OCI-LY1 (cell line): ENCODE measurements at regions not wholly inside any gene's neighbourhood (a gene's known extent, or its start where the extent isn't known, plus 50 kb on each side); places are given as distances from the start of the nearest gene placed in this dataset.

ENCODE experiments used
- CTCF ChIP-seq: fragments of 200-600 bp; sonication (generic), shearing (Covaris generic); IDR thresholded peaks from 2 replicates; pipeline ENCODE4 v1.5.1; 2017; ENCODE audit warnings: mild to moderate bottlenecking, antibody characterized with exemption, low read length, moderate library complexity, mixed read lengths
- EZH2 ChIP-seq: fragments of 200-600 bp; sonication (generic), shearing (Covaris generic); IDR thresholded peaks from 2 replicates; pipeline ENCODE4 v1.8.0; 2017; ENCODE audit warnings: borderline replicate concordance, mixed run types, mild to moderate bottlenecking, antibody characterized with exemption, low read length, moderate library complexity, mixed read lengths

DNA sequence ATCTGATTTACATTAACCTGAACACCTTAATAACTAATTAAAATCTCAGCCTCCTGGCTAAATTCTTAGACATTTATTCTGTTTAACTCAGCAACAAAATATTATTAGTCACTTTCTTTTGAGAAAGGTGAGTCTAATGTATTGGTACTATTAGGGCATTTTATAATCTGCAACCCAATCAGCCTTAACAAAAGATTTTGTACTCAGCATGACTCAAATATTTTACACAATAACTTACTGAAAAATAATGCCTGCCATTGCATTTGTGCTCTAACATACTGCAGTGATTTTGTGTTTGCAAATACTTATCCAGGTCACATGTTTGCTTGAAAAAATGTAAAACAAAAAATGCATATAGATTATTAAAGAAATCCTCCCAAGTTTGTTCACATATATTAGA lies 1129.9 kb downstream of the TAF11L14 start:
- TF ChIP-seq CTCF: no peak
- TF ChIP-seq EZH2: no peak
